Neural crest cell (in vitro differentiated cells): ENCODE measurements at regions not wholly inside any gene's neighbourhood (a gene's known extent, or its start where the extent isn't known, plus 50 kb on each side); places are given as distances from the start of the nearest gene placed in this dataset.

ENCODE experiments used
- DNase-seq: peaks from one replicate; pipeline ENCODE4 v3.0.0; 2021; ENCODE audit warnings: low read depth, mixed read lengths, low spot score
- H3K27ac Mint-ChIP-seq: one replicate; pipeline ENCODE4 v1.8.0; 2021; ENCODE audit warnings: mild to moderate bottlenecking, mixed read lengths; ENCODE audit not compliant: unreplicated experiment
- H3K27me3 Mint-ChIP-seq: 2 replicates; pipeline ENCODE4 v1.8.0; 2021; ENCODE audit warnings: low read depth, mild to moderate bottlenecking, mixed read lengths
- H3K36me3 Mint-ChIP-seq: 2 replicates; pipeline ENCODE4 v1.8.0; 2021; ENCODE audit warnings: low read depth, mild to moderate bottlenecking, mixed read lengths
- H3K4me1 Mint-ChIP-seq: 2 replicates; pipeline ENCODE4 v1.8.0; 2021; ENCODE audit warnings: mixed read lengths
- H3K4me3 Mint-ChIP-seq: one replicate; pipeline ENCODE4 v1.8.0; 2021; ENCODE audit warnings: mild to moderate bottlenecking, mixed read lengths
- H3K9me3 Mint-ChIP-seq: 2 replicates; pipeline ENCODE4 v1.8.0; 2021; ENCODE audit warnings: mixed read lengths
- TF ChIP-seq, protein P1 (sequence below): fragments of 200-600 bp; sonication (generic); conservative IDR thresholded peaks from 2 replicates; pipeline ENCODE4 v1.5.0; 2021; ENCODE audit warnings: antibody characterized with exemption, mild to moderate bottlenecking

DNA sequence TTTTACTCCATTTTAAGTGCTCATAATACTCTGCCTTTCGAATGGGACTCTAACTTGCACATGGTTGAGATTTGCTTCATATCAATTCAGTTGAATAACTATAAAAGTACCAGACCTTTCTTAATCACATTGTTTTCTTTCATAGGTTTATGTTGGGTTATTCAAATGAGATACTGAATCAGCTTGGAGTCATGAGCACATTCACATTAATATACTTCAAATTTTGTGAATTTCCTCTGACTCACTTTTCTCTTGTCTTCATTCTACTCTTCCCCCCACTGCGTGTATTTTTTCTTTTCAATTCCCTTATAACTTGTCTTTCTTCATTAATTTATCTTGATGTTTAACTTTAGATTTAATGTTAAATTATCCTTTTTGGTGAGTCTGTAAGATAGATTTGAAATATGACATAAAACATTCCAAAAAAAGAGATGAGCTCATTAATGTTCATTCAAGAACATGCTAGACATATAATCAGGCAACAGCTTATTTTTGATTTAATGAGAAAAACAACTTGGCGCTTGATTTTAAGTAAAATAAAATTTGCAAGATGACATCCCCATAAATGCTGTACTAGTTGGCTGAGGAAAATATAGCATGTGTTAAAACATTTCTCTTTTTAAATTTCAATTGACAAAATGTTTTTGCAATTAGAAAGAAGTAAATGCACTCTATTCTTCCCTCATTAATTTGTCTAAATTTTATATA, 736.0 kb downstream of the CD109 start:
- no peak overlapping the region for H3K4me3 Mint-ChIP-seq
- no peaks in the 10 kb centered on the region for H3K4me1 Mint-ChIP-seq
- DNase-seq = no peak
- no peaks in the 10 kb centered on the region for H3K27me3 Mint-ChIP-seq
- H3K27ac Mint-ChIP-seq = no peak overlapping the region
- no peaks in the 10 kb centered on the region for H3K9me3 Mint-ChIP-seq
- H3K36me3 Mint-ChIP-seq = no peaks in the 10 kb centered on the region
- TF ChIP-seq, protein P1, sequence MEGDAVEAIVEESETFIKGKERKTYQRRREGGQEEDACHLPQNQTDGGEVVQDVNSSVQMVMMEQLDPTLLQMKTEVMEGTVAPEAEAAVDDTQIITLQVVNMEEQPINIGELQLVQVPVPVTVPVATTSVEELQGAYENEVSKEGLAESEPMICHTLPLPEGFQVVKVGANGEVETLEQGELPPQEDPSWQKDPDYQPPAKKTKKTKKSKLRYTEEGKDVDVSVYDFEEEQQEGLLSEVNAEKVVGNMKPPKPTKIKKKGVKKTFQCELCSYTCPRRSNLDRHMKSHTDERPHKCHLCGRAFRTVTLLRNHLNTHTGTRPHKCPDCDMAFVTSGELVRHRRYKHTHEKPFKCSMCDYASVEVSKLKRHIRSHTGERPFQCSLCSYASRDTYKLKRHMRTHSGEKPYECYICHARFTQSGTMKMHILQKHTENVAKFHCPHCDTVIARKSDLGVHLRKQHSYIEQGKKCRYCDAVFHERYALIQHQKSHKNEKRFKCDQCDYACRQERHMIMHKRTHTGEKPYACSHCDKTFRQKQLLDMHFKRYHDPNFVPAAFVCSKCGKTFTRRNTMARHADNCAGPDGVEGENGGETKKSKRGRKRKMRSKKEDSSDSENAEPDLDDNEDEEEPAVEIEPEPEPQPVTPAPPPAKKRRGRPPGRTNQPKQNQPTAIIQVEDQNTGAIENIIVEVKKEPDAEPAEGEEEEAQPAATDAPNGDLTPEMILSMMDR = no peak

DNA sequence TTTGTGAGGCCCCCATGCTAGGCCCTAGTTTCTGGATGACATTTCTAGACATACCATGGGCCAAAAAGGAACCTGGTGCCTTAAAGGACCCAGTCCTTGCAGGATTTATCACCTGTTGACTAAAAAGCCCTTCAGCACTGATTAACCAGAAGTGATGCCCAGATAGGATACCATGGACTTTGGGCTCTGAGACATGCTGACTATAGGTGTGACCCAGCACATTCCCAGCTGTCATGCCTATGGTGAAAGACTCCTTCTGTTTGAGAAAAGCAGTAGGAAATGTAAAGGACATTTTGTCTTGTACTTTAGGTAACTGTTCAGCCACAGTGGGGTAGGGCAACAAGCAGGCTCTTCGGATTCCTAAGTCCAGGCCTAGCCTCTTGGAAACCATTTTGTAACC, 724.2 kb downstream of the CD109 start:
- Mint-ChIP-seq H3K27ac (no peak overlapping the region), H3K4me1 (no peaks in the 10 kb centered on the region), H3K4me3 (no peak overlapping the region), H3K27me3 (no peaks in the 10 kb centered on the region), H3K36me3 (peaks cover 14% of the 10 kb centered on the region), H3K9me3 (peaks cover 17% of the 10 kb centered on the region)
- TF ChIP-seq, protein P1 = no peak
- no peak for DNase-seq

DNA sequence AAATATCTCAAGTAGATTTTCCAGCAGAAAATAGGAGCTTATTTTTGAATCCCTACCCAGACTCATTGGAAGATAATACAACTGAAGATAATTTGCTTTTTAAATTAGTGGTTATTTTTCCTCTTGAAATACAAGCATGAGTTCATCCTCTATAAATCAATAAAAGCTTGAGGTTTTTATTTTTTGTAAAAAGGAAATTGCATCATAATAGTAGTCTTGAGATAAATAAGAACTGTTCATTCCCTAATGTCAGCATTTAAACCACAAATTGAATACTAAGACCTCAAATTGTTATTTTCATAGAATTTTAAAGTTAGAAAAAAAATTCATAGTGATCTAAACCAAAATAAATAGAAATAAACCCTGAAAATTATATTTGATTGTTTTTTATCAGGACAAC, 719.1 kb downstream of the CD109 start:
- peaks cover 15% of the 10 kb centered on the region for H3K4me1 Mint-ChIP-seq
- TF ChIP-seq, protein P1 = no peak
- H3K4me3 Mint-ChIP-seq = no peak overlapping the region
- no peaks in the 10 kb centered on the region for H3K27me3 Mint-ChIP-seq
- peaks cover 5% of the 10 kb centered on the region for H3K9me3 Mint-ChIP-seq
- DNase-seq = no peak
- H3K27ac Mint-ChIP-seq = no peak overlapping the region
- peaks cover 8% of the 10 kb centered on the region for H3K36me3 Mint-ChIP-seq

DNA sequence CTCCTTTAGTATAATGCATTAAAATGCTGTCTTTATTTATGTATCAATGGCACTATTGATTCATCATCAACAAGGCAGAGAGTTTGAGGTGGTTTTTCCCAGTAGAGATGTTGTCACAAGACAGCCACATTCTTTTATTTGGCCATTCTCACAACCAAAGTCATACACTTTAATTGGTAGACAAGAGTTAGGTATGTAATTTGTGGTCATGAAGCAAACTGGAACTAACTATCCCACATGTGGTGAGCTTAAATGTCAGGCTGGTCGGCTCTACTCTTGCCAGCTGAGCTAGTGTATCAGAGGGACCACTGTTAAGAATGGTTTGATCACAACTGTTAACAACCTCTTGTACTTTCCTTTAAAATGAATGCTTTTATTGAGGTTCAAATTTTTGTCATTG, 714.6 kb downstream of the CD109 start:
- DNase-seq = no peak
- peaks cover 2% of the 10 kb centered on the region for H3K9me3 Mint-ChIP-seq
- no peak overlapping the region for H3K4me3 Mint-ChIP-seq
- TF ChIP-seq, protein P1 = no peak
- no peaks in the 10 kb centered on the region for H3K27me3 Mint-ChIP-seq
- H3K36me3 Mint-ChIP-seq = peaks cover 3% of the 10 kb centered on the region
- H3K27ac Mint-ChIP-seq = no peak overlapping the region
- peaks cover 21% of the 10 kb centered on the region for H3K4me1 Mint-ChIP-seq

DNA sequence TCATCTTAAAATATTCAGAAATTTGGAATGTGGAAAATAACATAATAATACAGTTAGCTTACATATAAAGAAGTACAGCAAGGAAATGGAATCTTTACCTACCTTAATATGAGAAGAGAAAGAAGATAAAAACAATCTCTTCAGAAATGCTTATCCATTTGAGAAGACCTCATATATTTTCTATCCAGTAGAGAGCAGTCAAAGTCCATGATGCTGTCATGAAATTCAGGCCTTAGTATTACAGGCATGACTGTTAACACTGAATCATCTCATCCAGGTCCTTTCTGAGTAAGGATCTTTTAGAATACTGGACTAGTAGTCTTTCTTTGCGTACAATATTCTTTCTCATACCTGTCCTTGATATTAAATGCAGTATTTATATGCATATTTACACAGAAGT, 713.4 kb downstream of the CD109 start:
- Mint-ChIP-seq H3K27ac (no peak overlapping the region), H3K36me3 (peaks cover 3% of the 10 kb centered on the region), H3K27me3 (no peaks in the 10 kb centered on the region), H3K4me1 (peaks cover 21% of the 10 kb centered on the region), H3K9me3 (peaks cover 2% of the 10 kb centered on the region), H3K4me3 (no peak overlapping the region)
- no peak for DNase-seq
- TF ChIP-seq, protein P1 = peak; percentile 67
